ENCODE measurements at regions not wholly inside any gene's neighbourhood (a gene's known extent, or its start where the extent isn't known, plus 50 kb on each side); places are given as distances from the start of the nearest gene placed in this dataset.

- DNase-seq (ENCODE audit: low spot score), result no peak
- TF ChIP-seq CTCF (IDR thresholded peaks at IDR 0.05; ENCODE audit: extremely low read depth, insufficient read depth, missing control alignments), result no peak
- in situ Hi-C loops (cut with MboI; ENCODE audit: low pct_unique_long_range_greater_than_20kb, low sequenced_read_pairs, unreplicated experiment), result no loop called here
Observed at GRCh38 chr18:45353530-45353929, 261.7 kb upstream of the SLC14A2 start.

- no peak for DNase-seq (ENCODE audit: low spot score)
- in situ Hi-C loops (cut with MboI; ENCODE audit: low pct_unique_long_range_greater_than_20kb, low sequenced_read_pairs, unreplicated experiment), result no loop called here
- TF ChIP-seq CTCF (IDR thresholded peaks at IDR 0.05; ENCODE audit: extremely low read depth, insufficient read depth, missing control alignments), result peak; percentile 18
Observed at GRCh38 chr18:45355944-45356520, 259.2 kb upstream of the SLC14A2 start.

GRCh38 chr18:45357686-45358470, 257.4 kb upstream of the SLC14A2 start:
- no peak for TF ChIP-seq CTCF (IDR thresholded peaks at IDR 0.05; ENCODE audit: extremely low read depth, insufficient read depth, missing control alignments)
- in situ Hi-C loops (cut with MboI; ENCODE audit: low pct_unique_long_range_greater_than_20kb, low sequenced_read_pairs, unreplicated experiment), result no loop called here
- no peak for DNase-seq (ENCODE audit: low spot score)

GRCh38 chr18:45359275-45360009, 255.8 kb upstream of the SLC14A2 start:
- no peak for TF ChIP-seq CTCF (IDR thresholded peaks at IDR 0.05; ENCODE audit: extremely low read depth, insufficient read depth, missing control alignments)
- in situ Hi-C loops (cut with MboI; ENCODE audit: low pct_unique_long_range_greater_than_20kb, low sequenced_read_pairs, unreplicated experiment), result no loop called here
- DNase-seq (ENCODE audit: low spot score), result no peak

GRCh38 chr18:45361125-45361851, 254.0 kb upstream of the SLC14A2 start:
- in situ Hi-C loops (cut with MboI; ENCODE audit: low pct_unique_long_range_greater_than_20kb, low sequenced_read_pairs, unreplicated experiment), result no loop called here
- no peak for TF ChIP-seq CTCF (IDR thresholded peaks at IDR 0.05; ENCODE audit: extremely low read depth, insufficient read depth, missing control alignments)
- DNase-seq (ENCODE audit: low spot score), result no peak

- in situ Hi-C loops (cut with MboI; ENCODE audit: low pct_unique_long_range_greater_than_20kb, low sequenced_read_pairs, unreplicated experiment), result no loop called here
- TF ChIP-seq CTCF (IDR thresholded peaks at IDR 0.05; ENCODE audit: extremely low read depth, insufficient read depth, missing control alignments), result no peak
- DNase-seq (ENCODE audit: low spot score), result no peak
Observed at GRCh38 chr18:45363196-45363595, 252.1 kb upstream of the SLC14A2 start.

Measured in GM13977 (cell line).